HG03108 (cell line): ENCODE measurements at regions not wholly inside any gene's neighbourhood (a gene's known extent, or its start where the extent isn't known, plus 50 kb on each side); places are given as distances from the start of the nearest gene placed in this dataset.

Experiments
- ATAC-seq: cut with Tn5 transposase; IDR thresholded peaks from one replicate; pipeline ENCODE4 v1.9.1; 2021; ENCODE audit warnings: moderate library complexity; ENCODE audit not compliant: unreplicated experiment

- no peak for ATAC-seq
Observed at GRCh38 chr1:8093221-8093980, 67.3 kb upstream of the ERRFI1 start.

GRCh38 chr1:8092657-8093056, 66.5 kb upstream of the ERRFI1 start:
- ATAC-seq: no peak

DNA sequence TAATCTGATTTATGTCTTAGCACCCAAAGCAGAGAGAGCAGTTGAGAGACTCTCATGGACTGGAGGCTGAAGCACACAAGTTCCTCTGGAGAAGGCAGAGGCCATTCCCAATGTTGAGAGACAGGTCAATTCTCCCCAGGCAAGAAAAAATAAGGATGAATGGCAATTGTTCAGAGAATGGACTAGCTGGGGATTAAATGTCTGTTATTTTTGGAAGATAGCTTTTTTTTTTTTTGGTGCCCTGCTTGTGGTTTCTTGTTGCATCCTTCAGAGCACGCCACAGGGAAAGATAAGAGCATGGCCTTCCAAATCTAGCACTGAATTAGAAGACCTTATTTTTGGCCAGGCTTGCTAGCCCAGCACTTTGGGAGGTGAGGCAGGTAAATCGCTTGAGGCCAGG, 65.6 kb upstream of the ERRFI1 start:
- ATAC-seq: no peak

GRCh38 chr1:8090241-8090702, 64.2 kb upstream of the ERRFI1 start:
- no peak for ATAC-seq

- no peak for ATAC-seq
Observed at GRCh38 chr1:8089535-8090228, 63.6 kb upstream of the ERRFI1 start.

DNA sequence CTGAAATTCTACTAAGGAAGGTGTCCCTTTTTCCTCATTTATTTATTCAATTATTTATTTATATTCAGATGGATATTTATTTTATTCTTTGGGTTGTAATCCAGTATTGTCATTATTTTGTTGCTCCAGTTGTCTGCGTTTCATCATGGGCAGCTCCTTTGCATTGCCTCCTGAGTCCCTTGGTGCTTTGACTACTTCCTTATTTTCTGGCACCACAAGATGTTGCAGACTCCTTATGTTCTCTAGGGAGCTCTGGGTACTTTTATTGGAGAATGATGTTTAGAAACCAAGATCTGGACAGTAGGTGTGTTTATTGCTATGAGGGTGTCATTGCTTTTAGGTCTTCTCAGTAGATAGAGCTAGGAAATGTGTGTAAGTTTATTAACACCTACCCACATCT, 59.9 kb upstream of the ERRFI1 start:
- no peak for ATAC-seq

GRCh38 chr1:8084913-8085312, 58.8 kb upstream of the ERRFI1 start:
- no peak for ATAC-seq

- ATAC-seq: no peak
Observed at GRCh38 chr1:8083739-8084484, 57.8 kb upstream of the ERRFI1 start.

DNA sequence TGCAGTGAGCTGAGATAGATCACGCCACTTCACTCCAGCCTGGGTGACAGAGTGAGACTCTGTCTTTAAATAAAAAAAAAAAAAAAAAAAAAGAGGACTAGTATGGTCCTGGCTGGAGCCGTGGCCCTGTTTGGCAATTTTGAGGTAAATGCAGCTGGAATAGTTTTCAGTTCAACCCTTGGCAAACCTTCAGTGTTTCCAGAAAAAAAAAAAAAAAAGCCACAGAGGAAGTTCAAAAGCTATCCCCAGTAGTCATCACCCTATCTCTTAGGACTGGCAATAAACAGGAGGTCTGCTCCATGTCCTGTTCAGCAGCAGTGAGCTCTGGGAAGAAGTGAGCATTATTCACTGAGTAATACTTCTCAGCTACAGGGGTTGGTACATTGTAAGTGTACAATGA, 56.8 kb upstream of the ERRFI1 start:
- no peak for ATAC-seq

GRCh38 chr1:8078176-8078671, 52.1 kb upstream of the ERRFI1 start:
- no peak for ATAC-seq

DNA sequence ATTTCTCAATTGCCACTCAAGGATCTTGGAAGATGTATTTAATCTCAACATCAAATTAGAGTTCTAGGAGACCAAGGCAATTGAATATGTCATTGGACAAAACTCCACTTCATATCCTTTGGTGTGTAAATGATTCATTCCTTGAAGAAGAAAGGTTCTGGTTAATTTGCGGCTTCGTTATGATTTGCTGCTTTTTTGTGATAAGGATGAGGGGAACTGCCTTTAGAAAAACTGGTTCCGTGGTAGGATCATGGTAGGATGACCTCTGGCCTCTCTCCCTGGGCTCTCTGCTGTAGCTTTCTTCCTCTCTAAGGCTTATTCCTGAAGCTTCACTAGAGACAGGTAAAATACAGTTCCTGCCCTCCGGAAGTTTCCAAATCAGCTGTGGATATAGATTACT, 51.5 kb upstream of the ERRFI1 start:
- no peak for ATAC-seq

DNA sequence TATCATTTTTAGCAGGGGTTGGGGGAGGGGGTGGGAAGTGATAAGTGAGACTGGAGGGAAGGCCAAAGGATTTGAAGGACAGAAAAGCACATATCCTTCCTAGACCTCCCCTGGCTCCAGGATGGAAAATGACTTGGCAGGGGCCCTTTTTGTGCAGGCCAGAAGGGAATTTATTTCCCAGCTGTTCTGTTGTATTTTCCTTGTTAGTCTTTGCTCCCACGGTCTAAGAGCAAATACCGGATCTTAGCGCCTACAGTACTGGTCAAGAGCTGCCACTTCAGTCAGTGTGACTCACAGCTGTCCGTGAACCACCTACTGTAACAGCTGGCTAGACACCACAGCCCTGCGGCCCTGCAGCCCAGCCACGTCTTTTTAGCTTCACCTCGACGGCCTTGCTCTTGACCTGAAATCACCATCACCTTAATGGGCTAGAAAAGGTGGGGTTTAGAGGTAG, 51.0 kb upstream of the ERRFI1 start:
- no peak for ATAC-seq

DNA sequence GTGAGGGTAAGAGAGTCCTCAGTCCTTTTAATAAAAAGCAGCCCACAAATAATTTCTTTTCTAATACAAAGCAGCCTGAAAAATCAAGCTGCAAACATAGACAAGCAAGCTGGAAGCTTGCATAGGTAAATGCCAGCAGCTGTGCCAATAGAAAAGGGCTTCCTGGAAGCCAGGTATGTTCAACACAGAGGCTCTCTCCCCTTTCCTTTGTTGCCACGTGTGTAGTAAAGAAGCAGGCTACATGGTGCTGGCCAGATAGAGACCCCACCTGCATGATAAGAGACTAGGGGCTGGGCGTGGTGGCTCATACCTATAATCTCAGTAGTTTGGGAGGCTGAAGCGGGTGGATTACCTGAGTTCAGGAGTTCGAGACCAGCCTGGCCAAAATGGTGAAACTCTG, 50.1 kb upstream of the ERRFI1 start:
- ATAC-seq: no peak
